ENCODE measurements at regions not wholly inside any gene's neighbourhood (a gene's known extent, or its start where the extent isn't known, plus 50 kb on each side); places are given as distances from the start of the nearest gene placed in this dataset.

DNA sequence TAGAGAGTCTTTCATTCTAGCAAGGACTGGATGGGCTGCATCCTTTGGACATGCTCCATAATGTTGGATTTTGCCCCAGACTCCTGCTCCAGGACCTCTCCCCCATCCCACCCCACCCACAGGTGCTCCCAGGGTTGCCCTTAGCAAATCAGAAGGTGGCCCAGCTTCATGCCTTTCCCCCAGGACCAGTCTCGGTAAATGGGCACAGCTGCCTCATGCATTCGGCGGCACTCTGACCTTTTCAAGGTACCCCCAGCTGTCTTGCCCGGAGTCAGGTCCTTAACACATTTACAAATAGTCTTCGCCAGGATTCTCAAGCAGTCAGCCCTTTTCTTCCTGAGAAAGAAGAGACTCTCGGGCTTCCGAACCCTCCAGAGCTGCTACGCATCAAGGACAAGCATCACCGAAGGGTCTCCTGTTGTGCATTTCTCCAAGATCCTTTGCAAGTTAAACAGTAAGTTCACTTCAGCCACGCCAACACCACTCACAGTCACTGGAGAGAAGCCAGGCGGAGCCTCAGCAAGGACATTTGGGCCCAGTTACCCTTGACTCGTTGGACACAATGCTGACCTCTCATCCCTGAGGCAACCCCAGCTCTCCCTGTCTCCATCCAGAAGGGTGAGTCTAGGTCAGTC lies 287.8 kb downstream of the FAM43A start:
- no peak for FAIRE-seq
- WGBS, 2 donors: 75 to 81% methylated on average over 12 of the region's 12 CpGs
- no peak for ATAC-seq
- TF ChIP-seq, protein P1, sequence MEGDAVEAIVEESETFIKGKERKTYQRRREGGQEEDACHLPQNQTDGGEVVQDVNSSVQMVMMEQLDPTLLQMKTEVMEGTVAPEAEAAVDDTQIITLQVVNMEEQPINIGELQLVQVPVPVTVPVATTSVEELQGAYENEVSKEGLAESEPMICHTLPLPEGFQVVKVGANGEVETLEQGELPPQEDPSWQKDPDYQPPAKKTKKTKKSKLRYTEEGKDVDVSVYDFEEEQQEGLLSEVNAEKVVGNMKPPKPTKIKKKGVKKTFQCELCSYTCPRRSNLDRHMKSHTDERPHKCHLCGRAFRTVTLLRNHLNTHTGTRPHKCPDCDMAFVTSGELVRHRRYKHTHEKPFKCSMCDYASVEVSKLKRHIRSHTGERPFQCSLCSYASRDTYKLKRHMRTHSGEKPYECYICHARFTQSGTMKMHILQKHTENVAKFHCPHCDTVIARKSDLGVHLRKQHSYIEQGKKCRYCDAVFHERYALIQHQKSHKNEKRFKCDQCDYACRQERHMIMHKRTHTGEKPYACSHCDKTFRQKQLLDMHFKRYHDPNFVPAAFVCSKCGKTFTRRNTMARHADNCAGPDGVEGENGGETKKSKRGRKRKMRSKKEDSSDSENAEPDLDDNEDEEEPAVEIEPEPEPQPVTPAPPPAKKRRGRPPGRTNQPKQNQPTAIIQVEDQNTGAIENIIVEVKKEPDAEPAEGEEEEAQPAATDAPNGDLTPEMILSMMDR (IDR thresholded peaks at IDR 0.05): no peak
- Histone ChIP-seq H3K27me3 (no peaks in the 10 kb centered on the region), H3K27ac (no peak overlapping the region), H3K36me3 (no peaks in the 10 kb centered on the region), H3K4me1 (no peaks in the 10 kb centered on the region), H3K9me3 (no peaks in the 10 kb centered on the region), H3K4me3 (no peak overlapping the region)
- no peak for DNase-seq
- intact Hi-C loops (cut with DNase I): no loop called here

GRCh38 chr3:194974468-194975135 lies 288.9 kb downstream of the FAM43A start:
- no peak for DNase-seq
- no peak overlapping the region for H3K27ac ChIP-seq

DNA sequence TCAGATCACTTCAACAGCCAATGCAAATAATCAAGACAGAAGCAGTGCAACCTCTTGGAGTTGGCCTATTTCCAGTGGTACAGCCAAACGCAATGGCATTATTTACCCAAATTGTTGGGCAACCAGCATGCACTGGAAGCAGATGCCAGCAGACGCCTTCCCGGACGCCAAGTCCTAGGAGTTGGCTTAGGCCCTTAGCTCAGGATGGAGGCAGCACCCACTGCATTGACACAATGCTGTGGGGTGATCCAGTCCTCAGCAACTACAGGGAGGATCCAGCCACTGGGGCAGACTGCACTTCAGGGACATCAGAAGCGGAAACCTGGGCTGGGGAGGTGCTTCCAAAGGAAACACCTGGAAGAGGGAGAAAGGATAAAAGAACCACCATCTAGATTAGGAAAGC lies 290.4 kb downstream of the FAM43A start:
- intact Hi-C loops (cut with DNase I): no loop called here
- Histone ChIP-seq H3K4me3 (no peak overlapping the region), H3K27me3 (no peaks in the 10 kb centered on the region), H3K36me3 (no peaks in the 10 kb centered on the region), H3K9me3 (no peaks in the 10 kb centered on the region), H3K4me1 (no peaks in the 10 kb centered on the region), H3K27ac (no peak overlapping the region)
- 46 to 50% methylated on average over 5 of the region's 5 CpGs for WGBS, 2 donors
- FAIRE-seq (no peak), DNase-seq (no peak), ATAC-seq (peak in 1 of 4 donors; percentile 19)
- TF ChIP-seq, protein P1 (IDR thresholded peaks at IDR 0.05): no peak

More at GRCh38 chr3:194974468-194975135, 288.9 kb downstream of the FAM43A start:
- TF ChIP-seq, protein P1 (IDR thresholded peaks at IDR 0.05): no peak
- FAIRE-seq: no peak
- no peaks in the 10 kb centered on the region for H3K9me3 ChIP-seq
- H3K36me3 ChIP-seq: no peaks in the 10 kb centered on the region
- WGBS, 2 donors: 79 to 87% methylated on average over 9 of the region's 9 CpGs
- ATAC-seq: no peak
- intact Hi-C loops (cut with DNase I): no loop called here
- H3K27me3 ChIP-seq: no peaks in the 10 kb centered on the region
- H3K4me1 ChIP-seq: no peaks in the 10 kb centered on the region
- no peak overlapping the region for H3K4me3 ChIP-seq

- FAIRE-seq (no peak), DNase-seq (no peak), ATAC-seq (no peak)
- no peaks in the 10 kb centered on the region for H3K9me3 ChIP-seq
- H3K4me3 ChIP-seq: no peak overlapping the region
- TF ChIP-seq, protein P1 (IDR thresholded peaks at IDR 0.05): no peak
- no peak overlapping the region for H3K27ac ChIP-seq
- WGBS, 2 donors: 75 to 76% methylated on average over 7 of the region's 7 CpGs
- H3K36me3 ChIP-seq: no peaks in the 10 kb centered on the region
- H3K4me1 ChIP-seq: no peaks in the 10 kb centered on the region
- intact Hi-C loops (cut with DNase I): no loop called here
- H3K27me3 ChIP-seq: no peaks in the 10 kb centered on the region
These were observed 291.2 kb downstream of the FAM43A start for GRCh38 chr3:194976874-194977273.

DNA sequence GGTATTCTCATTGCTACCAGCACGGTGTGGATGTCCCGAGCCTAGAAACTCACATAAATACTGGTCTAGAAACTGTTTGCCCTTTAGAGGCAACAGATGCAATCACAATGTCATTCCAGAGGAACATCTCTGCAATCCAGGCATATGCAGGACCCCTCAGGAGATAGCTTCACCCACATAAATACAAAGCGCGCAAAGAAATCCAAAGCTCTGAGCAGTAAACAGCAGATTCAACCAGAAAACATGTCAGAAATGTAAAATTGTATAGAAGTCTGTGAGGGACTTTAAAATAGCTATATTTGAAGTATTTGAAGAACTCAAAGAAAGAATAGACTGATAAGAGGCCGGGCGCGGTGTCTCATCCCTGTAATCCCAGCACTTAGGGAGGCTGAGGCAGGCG lies 291.7 kb downstream of the FAM43A start:
- 88 to 90% methylated on average over 8 of the region's 8 CpGs for WGBS, 2 donors
- FAIRE-seq (no peak), DNase-seq (no peak), ATAC-seq (no peak)
- TF ChIP-seq, protein P1 (IDR thresholded peaks at IDR 0.05): no peak
- H3K4me1 ChIP-seq: no peaks in the 10 kb centered on the region
- intact Hi-C loops (cut with DNase I): no loop called here
- no peak overlapping the region for H3K4me3 ChIP-seq
- no peaks in the 10 kb centered on the region for H3K9me3 ChIP-seq
- no peaks in the 10 kb centered on the region for H3K36me3 ChIP-seq
- H3K27ac ChIP-seq: no peak overlapping the region
- H3K27me3 ChIP-seq: no peaks in the 10 kb centered on the region
